ENCODE measurements at regions not wholly inside any gene's neighbourhood (a gene's known extent, or its start where the extent isn't known, plus 50 kb on each side); places are given as distances from the start of the nearest gene placed in this dataset.

DNA sequence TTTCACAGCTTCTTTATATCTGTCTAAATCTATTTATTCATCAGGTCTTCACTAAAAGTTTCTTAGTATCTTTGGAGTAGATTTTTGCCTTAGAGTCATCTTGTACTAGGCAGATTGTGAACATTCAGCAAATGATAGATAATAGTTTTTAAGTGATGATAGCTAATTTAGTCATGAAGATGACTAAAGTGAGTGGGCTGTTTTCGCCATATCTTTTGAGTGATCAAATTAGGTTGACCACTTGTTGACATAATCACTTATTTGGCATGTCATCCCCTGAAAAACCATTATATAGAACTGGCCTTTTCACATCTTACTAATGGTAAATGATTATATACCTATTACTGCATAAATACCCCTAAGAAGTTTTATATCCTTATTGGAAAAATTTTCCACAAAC lies 999.2 kb downstream of the PCDH17 start:
- no peaks in the 10 kb centered on the region for H3K9me3 ChIP-seq (ENCODE audit: control insufficient read depth in 1 of 2, low read length in 2 of 2)
- no peaks in the 10 kb centered on the region for H3K27me3 ChIP-seq (ENCODE audit: insufficient read depth, low read length)
- Mint-ChIP-seq H3K27me3 (no peaks in the 10 kb centered on the region), H3K36me3 (no peaks in the 10 kb centered on the region), H3K4me1 (no peaks in the 10 kb centered on the region), H3K9me3 (peaks cover under 1 to 13% (median 2%) of the 10 kb centered on the region in 8 donors), H3K27ac (no peak overlapping the region), H3K4me3 (no peak overlapping the region)
- H3K27ac ChIP-seq (ENCODE audit: low read depth, low read length) = no peak overlapping the region
- no peaks in the 10 kb centered on the region for H3K4me1 ChIP-seq (ENCODE audit: insufficient read depth, low read length)
- no peaks in the 10 kb centered on the region for H3K36me3 ChIP-seq (ENCODE audit: insufficient read depth, low read length)
- ChIA-PET POLR2A (ENCODE audit: partially characterized antibody) (no interaction called here), CTCF (ENCODE audit: partially characterized antibody) (no interaction called here)
- intact Hi-C loops (cut with micrococcal nuclease) = no loop called here
- no peak overlapping the region for H3K4me3 ChIP-seq (ENCODE audit: low read length in 2 of 2)
- no peak for DNase-seq

DNA sequence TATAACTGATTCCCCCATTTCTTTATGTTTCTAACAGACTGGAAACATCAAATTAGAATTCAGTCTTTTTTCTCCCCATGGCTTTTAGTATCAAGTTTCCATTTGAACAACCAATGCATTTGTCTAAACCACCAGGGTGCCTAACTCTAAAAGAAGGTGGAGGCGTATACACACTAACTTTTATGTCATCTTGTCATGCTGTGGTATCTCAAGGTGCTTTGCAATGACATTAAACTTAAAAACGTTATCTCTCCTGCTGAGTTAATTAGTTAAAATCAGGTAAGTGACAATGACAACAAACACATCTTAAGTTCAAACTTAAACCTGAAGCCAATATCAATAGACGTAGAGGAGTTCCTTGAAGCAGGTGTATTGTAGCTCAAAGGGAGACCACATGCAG lies 1001.7 kb downstream of the PCDH17 start:
- intact Hi-C loops (cut with micrococcal nuclease) = no loop called here
- no peaks in the 10 kb centered on the region for H3K4me1 Mint-ChIP-seq
- H3K4me3 ChIP-seq (ENCODE audit: low read length in 2 of 2) = no peak overlapping the region
- H3K27ac ChIP-seq (ENCODE audit: low read depth, low read length) = no peak overlapping the region
- H3K36me3 Mint-ChIP-seq = no peaks in the 10 kb centered on the region
- H3K27ac Mint-ChIP-seq = no peak overlapping the region
- no peaks in the 10 kb centered on the region for H3K27me3 Mint-ChIP-seq
- no peaks in the 10 kb centered on the region for H3K27me3 ChIP-seq (ENCODE audit: insufficient read depth, low read length)
- H3K9me3 ChIP-seq (ENCODE audit: control insufficient read depth in 1 of 2, low read length in 2 of 2) = no peaks in the 10 kb centered on the region
- H3K4me1 ChIP-seq (ENCODE audit: insufficient read depth, low read length) = no peaks in the 10 kb centered on the region
- DNase-seq = no peak
- ChIA-PET CTCF (ENCODE audit: partially characterized antibody) (no interaction called here), POLR2A (ENCODE audit: partially characterized antibody) (no interaction called here)
- H3K9me3 Mint-ChIP-seq = peaks cover 0 to 3% (median under 1%) of the 10 kb centered on the region in 8 donors
- H3K36me3 ChIP-seq (ENCODE audit: insufficient read depth, low read length) = no peaks in the 10 kb centered on the region
- H3K4me3 Mint-ChIP-seq = no peak overlapping the region

- Mint-ChIP-seq H3K4me3 (no peak overlapping the region), H3K27me3 (no peaks in the 10 kb centered on the region), H3K27ac (no peak overlapping the region), H3K4me1 (no peaks in the 10 kb centered on the region), H3K9me3 (peaks cover 0 to 5% (median 3%) of the 10 kb centered on the region in 8 donors), H3K36me3 (no peaks in the 10 kb centered on the region)
- no peak overlapping the region for H3K4me3 ChIP-seq (ENCODE audit: low read length in 2 of 2)
- intact Hi-C loops (cut with micrococcal nuclease) = no loop called here
- no peak for DNase-seq
- no peak overlapping the region for H3K27ac ChIP-seq (ENCODE audit: low read depth, low read length)
- CTCF ChIA-PET (ENCODE audit: partially characterized antibody) = no interaction called here
- no peaks in the 10 kb centered on the region for H3K9me3 ChIP-seq (ENCODE audit: control insufficient read depth in 1 of 2, low read length in 2 of 2)
- H3K27me3 ChIP-seq (ENCODE audit: insufficient read depth, low read length) = no peaks in the 10 kb centered on the region
- H3K4me1 ChIP-seq (ENCODE audit: insufficient read depth, low read length) = no peaks in the 10 kb centered on the region
- POLR2A ChIA-PET (ENCODE audit: partially characterized antibody) = no interaction called here
- no peaks in the 10 kb centered on the region for H3K36me3 ChIP-seq (ENCODE audit: insufficient read depth, low read length)
These were observed 1023.5 kb downstream of the PCDH17 start for GRCh38 chr13:58655086-58655485.

DNA sequence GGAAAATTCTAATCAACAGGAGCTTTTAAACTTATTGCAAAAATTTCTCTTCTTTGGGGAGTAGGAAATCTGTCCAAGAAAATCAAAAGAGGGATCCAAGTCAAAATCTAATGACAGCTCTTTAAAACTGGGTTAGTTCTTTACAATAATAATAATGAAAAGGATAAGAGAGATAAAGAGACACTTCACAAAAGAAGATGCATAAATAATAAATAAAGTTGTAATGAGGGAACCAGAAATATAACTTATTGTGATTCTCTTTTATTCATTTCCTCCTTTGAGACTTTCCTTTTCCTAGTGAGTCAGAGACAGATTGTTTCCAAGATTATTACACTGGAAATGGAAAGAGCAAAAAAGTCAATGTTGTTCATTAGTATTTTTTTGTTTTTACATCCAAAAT lies 1029.3 kb downstream of the PCDH17 start:
- H3K27ac Mint-ChIP-seq = no peak overlapping the region
- ChIA-PET CTCF (ENCODE audit: partially characterized antibody) (no interaction called here), POLR2A (ENCODE audit: partially characterized antibody) (no interaction called here)
- no peak for DNase-seq
- peaks cover 0 to 11% (median 5%) of the 10 kb centered on the region in 8 donors for H3K9me3 Mint-ChIP-seq
- H3K27me3 Mint-ChIP-seq = no peaks in the 10 kb centered on the region
- no peaks in the 10 kb centered on the region for H3K4me1 ChIP-seq (ENCODE audit: insufficient read depth, low read length)
- H3K4me1 Mint-ChIP-seq = no peaks in the 10 kb centered on the region
- H3K4me3 Mint-ChIP-seq = no peak overlapping the region
- H3K36me3 Mint-ChIP-seq = no peaks in the 10 kb centered on the region
- intact Hi-C loops (cut with micrococcal nuclease) = no loop called here
- no peak overlapping the region for H3K4me3 ChIP-seq (ENCODE audit: low read length in 2 of 2)
- H3K27ac ChIP-seq (ENCODE audit: low read depth, low read length) = no peak overlapping the region
- no peaks in the 10 kb centered on the region for H3K27me3 ChIP-seq (ENCODE audit: insufficient read depth, low read length)
- no peaks in the 10 kb centered on the region for H3K9me3 ChIP-seq (ENCODE audit: control insufficient read depth in 1 of 2, low read length in 2 of 2)
- H3K36me3 ChIP-seq (ENCODE audit: insufficient read depth, low read length) = no peaks in the 10 kb centered on the region

DNA sequence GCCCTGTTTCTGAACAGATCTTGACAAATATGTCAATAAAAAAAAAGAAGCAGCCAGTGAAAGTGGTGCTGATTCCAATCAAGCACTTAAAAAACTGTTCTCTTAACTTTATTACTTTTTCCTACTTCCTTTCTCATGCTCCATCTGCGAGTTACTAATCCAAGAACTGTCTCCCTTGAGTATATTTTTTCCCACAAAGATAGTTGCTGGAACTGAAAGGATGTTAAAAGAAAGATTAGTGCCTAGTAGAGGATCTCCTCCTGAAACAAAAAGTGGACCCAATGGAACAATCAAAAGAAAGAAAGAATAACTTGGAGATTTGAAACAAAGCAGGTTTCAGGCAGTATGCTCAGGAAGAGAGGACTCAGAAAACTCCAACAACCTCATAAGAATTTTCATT lies 1034.8 kb downstream of the PCDH17 start:
- Histone ChIP-seq H3K36me3 (ENCODE audit: insufficient read depth, low read length) (no peaks in the 10 kb centered on the region), H3K4me1 (ENCODE audit: insufficient read depth, low read length) (no peaks in the 10 kb centered on the region), H3K4me3 (ENCODE audit: low read length in 2 of 2) (no peak overlapping the region), H3K27ac (ENCODE audit: low read depth, low read length) (no peak overlapping the region), H3K27me3 (ENCODE audit: insufficient read depth, low read length) (no peaks in the 10 kb centered on the region), H3K9me3 (ENCODE audit: control insufficient read depth in 1 of 2, low read length in 2 of 2) (no peaks in the 10 kb centered on the region)
- CTCF ChIA-PET (ENCODE audit: partially characterized antibody) = no interaction called here
- H3K4me3 Mint-ChIP-seq = no peak overlapping the region
- DNase-seq = no peak
- no peaks in the 10 kb centered on the region for H3K36me3 Mint-ChIP-seq
- H3K4me1 Mint-ChIP-seq = no peaks in the 10 kb centered on the region
- H3K27ac Mint-ChIP-seq = no peak overlapping the region
- no peaks in the 10 kb centered on the region for H3K27me3 Mint-ChIP-seq
- peaks cover 0 to 11% (median under 1%) of the 10 kb centered on the region in 8 donors for H3K9me3 Mint-ChIP-seq
- POLR2A ChIA-PET (ENCODE audit: partially characterized antibody) = no interaction called here
- intact Hi-C loops (cut with micrococcal nuclease) = no loop called here

DNA sequence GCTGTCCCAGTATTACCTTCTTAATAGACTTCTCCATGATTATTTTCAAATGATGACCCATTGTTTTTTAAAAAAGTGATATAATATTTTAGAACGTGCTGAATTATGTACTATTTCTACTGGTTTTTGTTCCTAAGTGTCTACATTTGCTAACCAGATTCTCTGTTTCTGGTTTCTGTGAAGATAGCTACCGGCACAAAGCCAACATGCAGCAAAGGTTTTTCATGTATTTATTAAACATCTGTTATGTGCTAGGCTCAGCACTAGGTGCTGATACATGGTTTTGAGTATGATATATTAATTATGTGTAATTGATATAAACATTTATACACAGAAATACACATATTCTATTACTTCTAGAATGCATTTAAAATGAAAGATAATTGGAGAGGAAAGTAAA lies 1035.6 kb downstream of the PCDH17 start:
- Mint-ChIP-seq H3K4me1 (no peaks in the 10 kb centered on the region), H3K27ac (no peak overlapping the region), H3K4me3 (no peak overlapping the region), H3K27me3 (no peaks in the 10 kb centered on the region), H3K36me3 (no peaks in the 10 kb centered on the region), H3K9me3 (peaks cover 0 to 8% (median 0%) of the 10 kb centered on the region in 8 donors)
- DNase-seq = no peak
- no peak overlapping the region for H3K27ac ChIP-seq (ENCODE audit: low read depth, low read length)
- no peaks in the 10 kb centered on the region for H3K9me3 ChIP-seq (ENCODE audit: control insufficient read depth in 1 of 2, low read length in 2 of 2)
- no peak overlapping the region for H3K4me3 ChIP-seq (ENCODE audit: low read length in 2 of 2)
- H3K27me3 ChIP-seq (ENCODE audit: insufficient read depth, low read length) = no peaks in the 10 kb centered on the region
- ChIA-PET CTCF (ENCODE audit: partially characterized antibody) (no interaction called here), POLR2A (ENCODE audit: partially characterized antibody) (no interaction called here)
- no peaks in the 10 kb centered on the region for H3K4me1 ChIP-seq (ENCODE audit: insufficient read depth, low read length)
- H3K36me3 ChIP-seq (ENCODE audit: insufficient read depth, low read length) = no peaks in the 10 kb centered on the region
- intact Hi-C loops (cut with micrococcal nuclease) = no loop called here

- ChIA-PET POLR2A (ENCODE audit: partially characterized antibody) (no interaction called here), CTCF (ENCODE audit: partially characterized antibody) (no interaction called here)
- no peaks in the 10 kb centered on the region for H3K4me1 ChIP-seq (ENCODE audit: insufficient read depth, low read length)
- no peak for DNase-seq
- H3K27ac ChIP-seq (ENCODE audit: low read depth, low read length) = no peak overlapping the region
- H3K4me3 ChIP-seq (ENCODE audit: low read length in 2 of 2) = no peak overlapping the region
- Mint-ChIP-seq H3K36me3 (no peaks in the 10 kb centered on the region), H3K9me3 (peaks cover 0 to 14% (median 11%) of the 10 kb centered on the region in 8 donors), H3K27ac (no peak overlapping the region), H3K27me3 (no peaks in the 10 kb centered on the region), H3K4me3 (no peak overlapping the region), H3K4me1 (no peaks in the 10 kb centered on the region)
- H3K36me3 ChIP-seq (ENCODE audit: insufficient read depth, low read length) = no peaks in the 10 kb centered on the region
- H3K27me3 ChIP-seq (ENCODE audit: insufficient read depth, low read length) = no peaks in the 10 kb centered on the region
- intact Hi-C loops (cut with micrococcal nuclease) = no loop called here
- H3K9me3 ChIP-seq (ENCODE audit: control insufficient read depth in 1 of 2, low read length in 2 of 2) = no peaks in the 10 kb centered on the region
These were observed 1048.6 kb downstream of the PCDH17 start for GRCh38 chr13:58680115-58680514.

DNA sequence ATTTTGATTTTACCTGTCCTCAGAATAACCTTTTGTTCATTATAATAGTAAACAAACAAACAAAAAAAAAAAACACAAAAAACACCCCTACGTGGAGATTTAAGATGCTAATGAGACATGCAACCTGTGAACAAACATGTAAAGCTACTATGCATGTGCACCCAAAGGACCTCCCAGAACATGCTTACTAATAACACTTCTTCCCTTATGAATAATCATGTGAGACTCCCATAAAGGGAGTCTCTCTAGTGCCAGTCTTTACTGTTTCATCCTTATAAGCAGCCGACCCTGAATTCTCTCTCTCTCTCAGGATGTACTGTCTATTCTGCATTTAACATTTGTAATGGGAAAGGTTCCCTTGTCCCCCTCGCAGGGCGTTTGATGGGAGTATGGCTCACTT lies 1051.1 kb downstream of the PCDH17 start:
- Mint-ChIP-seq H3K36me3 (no peaks in the 10 kb centered on the region), H3K27ac (no peak overlapping the region), H3K4me1 (no peaks in the 10 kb centered on the region), H3K9me3 (peaks cover 0 to 19% (median 12%) of the 10 kb centered on the region in 8 donors), H3K27me3 (no peaks in the 10 kb centered on the region), H3K4me3 (no peak overlapping the region)
- H3K9me3 ChIP-seq (ENCODE audit: control insufficient read depth in 1 of 2, low read length in 2 of 2) = no peaks in the 10 kb centered on the region
- no peaks in the 10 kb centered on the region for H3K36me3 ChIP-seq (ENCODE audit: insufficient read depth, low read length)
- no peaks in the 10 kb centered on the region for H3K27me3 ChIP-seq (ENCODE audit: insufficient read depth, low read length)
- H3K27ac ChIP-seq (ENCODE audit: low read depth, low read length) = no peak overlapping the region
- DNase-seq = no peak
- intact Hi-C loops (cut with micrococcal nuclease) = no loop called here
- no peaks in the 10 kb centered on the region for H3K4me1 ChIP-seq (ENCODE audit: insufficient read depth, low read length)
- ChIA-PET CTCF (ENCODE audit: partially characterized antibody) (no interaction called here), POLR2A (ENCODE audit: partially characterized antibody) (no interaction called here)
- no peak overlapping the region for H3K4me3 ChIP-seq (ENCODE audit: low read length in 2 of 2)

All from CD4-positive, alpha-beta memory T cell (primary cell).